ENCODE measurements at regions not wholly inside any gene's neighbourhood (a gene's known extent, or its start where the extent isn't known, plus 50 kb on each side); places are given as distances from the start of the nearest gene placed in this dataset.

DNA sequence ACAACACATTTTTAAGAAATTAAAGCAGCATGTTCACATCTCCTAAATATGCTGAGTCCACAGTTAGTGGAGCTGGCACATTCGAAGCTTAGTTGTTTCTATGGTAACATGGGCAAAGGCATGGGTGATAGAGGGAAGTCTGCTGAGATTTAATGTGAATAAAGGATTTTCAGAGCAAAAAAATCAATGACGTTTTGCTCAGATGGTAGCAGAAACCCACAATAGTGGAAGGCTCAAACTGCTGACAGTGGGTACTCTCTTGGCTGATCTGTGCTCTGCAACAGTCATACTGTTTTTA is 795.1 kb upstream of the ARPP21 start:
- no peak overlapping the region for H3K27ac ChIP-seq (ENCODE audit: low read length)
- H3K4me3 ChIP-seq (ENCODE audit: low read depth in 2 of 2, low read length in 2 of 2): no peak overlapping the region
- BruUV-seq (replicated peaks): no TSS peak
- TF ChIP-seq POLR2AphosphoS5 (IDR thresholded peaks at IDR 0.05; ENCODE audit: low read depth, low read length) (no peak), TCF7L2 (IDR thresholded peaks at IDR 0.05; ENCODE audit: low read depth, low read length) (no peak), SIN3A (IDR thresholded peaks at IDR 0.05; ENCODE audit: borderline replicate concordance, insufficient read depth, low read depth, low read length) (no peak)
- TF ChIP-seq, protein P1, sequence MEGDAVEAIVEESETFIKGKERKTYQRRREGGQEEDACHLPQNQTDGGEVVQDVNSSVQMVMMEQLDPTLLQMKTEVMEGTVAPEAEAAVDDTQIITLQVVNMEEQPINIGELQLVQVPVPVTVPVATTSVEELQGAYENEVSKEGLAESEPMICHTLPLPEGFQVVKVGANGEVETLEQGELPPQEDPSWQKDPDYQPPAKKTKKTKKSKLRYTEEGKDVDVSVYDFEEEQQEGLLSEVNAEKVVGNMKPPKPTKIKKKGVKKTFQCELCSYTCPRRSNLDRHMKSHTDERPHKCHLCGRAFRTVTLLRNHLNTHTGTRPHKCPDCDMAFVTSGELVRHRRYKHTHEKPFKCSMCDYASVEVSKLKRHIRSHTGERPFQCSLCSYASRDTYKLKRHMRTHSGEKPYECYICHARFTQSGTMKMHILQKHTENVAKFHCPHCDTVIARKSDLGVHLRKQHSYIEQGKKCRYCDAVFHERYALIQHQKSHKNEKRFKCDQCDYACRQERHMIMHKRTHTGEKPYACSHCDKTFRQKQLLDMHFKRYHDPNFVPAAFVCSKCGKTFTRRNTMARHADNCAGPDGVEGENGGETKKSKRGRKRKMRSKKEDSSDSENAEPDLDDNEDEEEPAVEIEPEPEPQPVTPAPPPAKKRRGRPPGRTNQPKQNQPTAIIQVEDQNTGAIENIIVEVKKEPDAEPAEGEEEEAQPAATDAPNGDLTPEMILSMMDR (IDR thresholded peaks at IDR 0.05): no peak
- TF ChIP-seq, protein P2, sequence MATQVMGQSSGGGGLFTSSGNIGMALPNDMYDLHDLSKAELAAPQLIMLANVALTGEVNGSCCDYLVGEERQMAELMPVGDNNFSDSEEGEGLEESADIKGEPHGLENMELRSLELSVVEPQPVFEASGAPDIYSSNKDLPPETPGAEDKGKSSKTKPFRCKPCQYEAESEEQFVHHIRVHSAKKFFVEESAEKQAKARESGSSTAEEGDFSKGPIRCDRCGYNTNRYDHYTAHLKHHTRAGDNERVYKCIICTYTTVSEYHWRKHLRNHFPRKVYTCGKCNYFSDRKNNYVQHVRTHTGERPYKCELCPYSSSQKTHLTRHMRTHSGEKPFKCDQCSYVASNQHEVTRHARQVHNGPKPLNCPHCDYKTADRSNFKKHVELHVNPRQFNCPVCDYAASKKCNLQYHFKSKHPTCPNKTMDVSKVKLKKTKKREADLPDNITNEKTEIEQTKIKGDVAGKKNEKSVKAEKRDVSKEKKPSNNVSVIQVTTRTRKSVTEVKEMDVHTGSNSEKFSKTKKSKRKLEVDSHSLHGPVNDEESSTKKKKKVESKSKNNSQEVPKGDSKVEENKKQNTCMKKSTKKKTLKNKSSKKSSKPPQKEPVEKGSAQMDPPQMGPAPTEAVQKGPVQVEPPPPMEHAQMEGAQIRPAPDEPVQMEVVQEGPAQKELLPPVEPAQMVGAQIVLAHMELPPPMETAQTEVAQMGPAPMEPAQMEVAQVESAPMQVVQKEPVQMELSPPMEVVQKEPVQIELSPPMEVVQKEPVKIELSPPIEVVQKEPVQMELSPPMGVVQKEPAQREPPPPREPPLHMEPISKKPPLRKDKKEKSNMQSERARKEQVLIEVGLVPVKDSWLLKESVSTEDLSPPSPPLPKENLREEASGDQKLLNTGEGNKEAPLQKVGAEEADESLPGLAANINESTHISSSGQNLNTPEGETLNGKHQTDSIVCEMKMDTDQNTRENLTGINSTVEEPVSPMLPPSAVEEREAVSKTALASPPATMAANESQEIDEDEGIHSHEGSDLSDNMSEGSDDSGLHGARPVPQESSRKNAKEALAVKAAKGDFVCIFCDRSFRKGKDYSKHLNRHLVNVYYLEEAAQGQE (IDR thresholded peaks at IDR 0.05; ENCODE audit: insufficient read depth in 1 of 2, low read depth in 2 of 2, low read length in 1 of 2): no peak
- no peak for DNase-seq (ENCODE audit: low read depth, low spot score)
- intact Hi-C loops (cut with micrococcal nuclease; ENCODE audit: unreplicated experiment): no loop called here
- no peaks in the 10 kb centered on the region for H3K9me3 ChIP-seq (ENCODE audit: control insufficient read depth, insufficient read depth, low read depth, low read length)
- POLR2A ChIA-PET: no interaction called here
- no peaks in the 10 kb centered on the region for H3K36me3 ChIP-seq (ENCODE audit: control insufficient read depth, insufficient read depth, low read length)
- H3K27me3 ChIP-seq (ENCODE audit: control insufficient read depth, insufficient read depth, low read length): no peaks in the 10 kb centered on the region
- in situ Hi-C loops (cut with HindIII; ENCODE audit: low pct_unique_long_range_greater_than_20kb, low sequenced_read_pairs): no loop called here
- ATAC-seq: no peak
- CTCF ChIA-PET: no interaction called here
- H3K4me1 ChIP-seq (ENCODE audit: control insufficient read depth, insufficient read depth, low read length): no peaks in the 10 kb centered on the region

DNA sequence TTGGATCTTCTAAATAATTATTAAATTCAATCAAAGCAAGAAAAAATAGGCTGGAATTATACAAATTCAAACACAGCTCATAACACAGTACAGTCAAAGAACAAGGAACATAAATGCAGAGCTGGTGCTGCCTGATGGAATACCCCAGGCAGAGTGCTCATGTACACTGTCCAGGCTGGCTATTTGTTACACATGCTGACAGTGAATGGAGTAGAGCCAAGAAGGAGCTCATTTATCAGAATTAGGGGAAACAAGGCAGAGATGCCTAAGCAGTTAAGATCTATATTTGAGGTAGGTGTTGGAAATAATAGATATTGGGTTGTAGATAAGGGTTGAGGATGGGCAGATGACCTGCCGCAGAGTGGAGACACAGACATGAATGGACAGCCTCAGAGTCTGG is 788.2 kb upstream of the ARPP21 start:
- TF ChIP-seq, protein P1 (IDR thresholded peaks at IDR 0.05): no peak
- no peak for TF ChIP-seq SIN3A (IDR thresholded peaks at IDR 0.05; ENCODE audit: borderline replicate concordance, insufficient read depth, low read depth, low read length)
- TF ChIP-seq TCF7L2 (IDR thresholded peaks at IDR 0.05; ENCODE audit: low read depth, low read length): no peak
- no peak for TF ChIP-seq POLR2AphosphoS5 (IDR thresholded peaks at IDR 0.05; ENCODE audit: low read depth, low read length)
- TF ChIP-seq, protein P2 (IDR thresholded peaks at IDR 0.05; ENCODE audit: insufficient read depth in 1 of 2, low read depth in 2 of 2, low read length in 1 of 2): no peak
- CTCF ChIA-PET: no interaction called here
- BruUV-seq (replicated peaks): no TSS peak
- intact Hi-C loops (cut with micrococcal nuclease; ENCODE audit: unreplicated experiment): no loop called here
- ATAC-seq: no peak
- Histone ChIP-seq H3K27me3 (ENCODE audit: control insufficient read depth, insufficient read depth, low read length) (no peaks in the 10 kb centered on the region), H3K4me1 (ENCODE audit: control insufficient read depth, insufficient read depth, low read length) (no peaks in the 10 kb centered on the region), H3K36me3 (ENCODE audit: control insufficient read depth, insufficient read depth, low read length) (no peaks in the 10 kb centered on the region), H3K4me3 (ENCODE audit: low read depth in 2 of 2, low read length in 2 of 2) (no peak overlapping the region), H3K9me3 (ENCODE audit: control insufficient read depth, insufficient read depth, low read depth, low read length) (no peaks in the 10 kb centered on the region), H3K27ac (ENCODE audit: low read length) (no peak overlapping the region)
- no peak for DNase-seq (ENCODE audit: low read depth, low spot score)
- POLR2A ChIA-PET: no interaction called here
- in situ Hi-C loops (cut with HindIII; ENCODE audit: low pct_unique_long_range_greater_than_20kb, low sequenced_read_pairs): no loop called here
